ENCODE measurements at regions not wholly inside any gene's neighbourhood (a gene's known extent, or its start where the extent isn't known, plus 50 kb on each side); places are given as distances from the start of the nearest gene placed in this dataset.

GRCh38 chr11:111105566-111105965 is 140.0 kb upstream of the POU2AF2 start:
- H2BK15ac ChIP-seq (ENCODE audit: low read depth, low read length): no peak overlapping the region
- Mint-ChIP-seq H3K4me3 (no peak overlapping the region), H3K9me3 (no peaks in the 10 kb centered on the region), H3K4me1 (peaks cover 2 to 8% of the 10 kb centered on the region in 2 experiments; a peak in 3 of 4 replicates), H3K27me3 (ENCODE audit: low read depth) (no peaks in the 10 kb centered on the region), H3K27ac (no peak overlapping the region), H3K36me3 (ENCODE audit: insufficient read depth in 1 of 3, low read depth in 3 of 3) (no peaks in the 10 kb centered on the region)
- no peak for TF ChIP-seq CTCF (conservative IDR thresholded peaks at IDR 0.05)
- H4K91ac ChIP-seq (ENCODE audit: insufficient read length, low read depth, low read length): no peak overlapping the region
- H3K9me3 ChIP-seq (ENCODE audit: control insufficient read depth, low read depth, low read length): no peaks in the 10 kb centered on the region
- H3T11ph ChIP-seq (ENCODE audit: low read length): no peak overlapping the region
- H3K4ac ChIP-seq (ENCODE audit: low read depth, low read length): no peak overlapping the region
- DNase-seq: no peak
- H3K23me2 ChIP-seq (ENCODE audit: insufficient read length, low read depth, low read length, poor library complexity, severe bottlenecking): no peaks in the 10 kb centered on the region
- no peak overlapping the region for H2BK20ac ChIP-seq (ENCODE audit: low read depth, low read length, poor library complexity, severe bottlenecking)
- H3K79me2 ChIP-seq (ENCODE audit: insufficient read depth, low read length): no peaks in the 10 kb centered on the region
- H2BK120ac ChIP-seq (ENCODE audit: low read depth, low read length, poor library complexity, severe bottlenecking): no peak overlapping the region
- no CpG with 5 or more reads among the region's 2 CpGs for WGBS (ENCODE audit: extremely low coverage, insufficient read length, low lambda C conversion rate)
- H3K23ac ChIP-seq (ENCODE audit: insufficient read length, low read depth, low read length): no peak overlapping the region
- H3K4me2 ChIP-seq (ENCODE audit: insufficient read depth, insufficient read length, low read length): no peak overlapping the region
- no peak overlapping the region for H3K9ac ChIP-seq (ENCODE audit: extremely low read depth, insufficient read length, low read length)
- no peaks in the 10 kb centered on the region for H3K79me1 ChIP-seq (ENCODE audit: insufficient read depth, low read depth, low read length, poor library complexity, severe bottlenecking)
- no peaks in the 10 kb centered on the region for H3K27me3 ChIP-seq (ENCODE audit: insufficient read depth, low read length)
- no peak overlapping the region for H2AFZ ChIP-seq (ENCODE audit: low read length)
- H3K14ac ChIP-seq (ENCODE audit: insufficient read depth, low read length): no peak overlapping the region
- H2AK5ac ChIP-seq (ENCODE audit: insufficient read length, low read length): no peak overlapping the region
- no peak overlapping the region for H2BK5ac ChIP-seq (ENCODE audit: insufficient read length, low read length)
- no peaks in the 10 kb centered on the region for H4K20me1 ChIP-seq (ENCODE audit: control insufficient read depth, insufficient read depth, insufficient read length)
- H2BK12ac ChIP-seq (ENCODE audit: insufficient read length, low read depth, low read length): no peak overlapping the region
- H3K4me1 ChIP-seq (ENCODE audit: insufficient read depth, low read length): no peaks in the 10 kb centered on the region
- no peak overlapping the region for H4K8ac ChIP-seq (replicated peaks; ENCODE audit: insufficient read length, low read depth, low read length)
- H3K27ac ChIP-seq (ENCODE audit: insufficient read length, low read depth, low read length): no peak overlapping the region
- no peak overlapping the region for H3K56ac ChIP-seq (ENCODE audit: insufficient read length, low read depth, low read length)
- no peak overlapping the region for H3K18ac ChIP-seq (ENCODE audit: insufficient read length, low read depth, low read length)
- H4K5ac ChIP-seq (ENCODE audit: insufficient read length, low read depth, low read length): no peak overlapping the region
